K562 (cell line): ENCODE measurements at regions not wholly inside any gene's neighbourhood (a gene's known extent, or its start where the extent isn't known, plus 50 kb on each side); places are given as distances from the start of the nearest gene placed in this dataset.

ENCODE experiments used
- ATAC-seq: fragments of 200-7000 bp; cut with Tn5 transposase; 3 replicates; pipeline ENCODE4 v1.9.1; 2020; ENCODE audit warnings: moderate library complexity
- BruUV-seq: library from RNA; stranded (reverse); fragments of 400-500 nt; replicated peaks from 2 replicates; lab custom pipeline; 2021; lab: Mats Ljungman, UMichigan
- CTCF ChIA-PET: fragments of 300-600 bp; formaldehyde crosslinking; extraction: SDS; loops from one replicate; lab custom pipeline; 2021; ENCODE audit warnings: low intra/inter-chr PET ratio; lab: Yijun Ruan, JAX
- POLR2A ChIA-PET: fragments of 300-600, 350-650 bp; sonication (Branson Sonifier 250); formaldehyde crosslinking; extraction: SDS; loops from one replicate; lab custom pipeline; 2021; ENCODE audit warnings: antibody characterized with exemption, inconsistent platforms; lab: Yijun Ruan, JAX
- DNase-seq, 4 experiments: peaks; one replicate each; pipeline versions ENCODE4 v3.0.0 to v3.0.0-alpha.2; 2011 to 2018; ENCODE audit warnings: low spot score in 3 of 4, mixed read lengths in 3 of 4; ENCODE audit errors: extremely low read depth in 1 of 4
- FAIRE-seq: peaks from 2 replicates; lab custom pipeline; 2011; peaks lifted over from hg19 to GRCh38; lab: Jason Lieb, UNC
- H2AFZ ChIP-seq: 2 replicates; pipeline ENCODE4 v1.6.0; 2011; ENCODE audit warnings: low read depth, low read length, control low read depth, inconsistent platforms
- H3K27ac ChIP-seq: fragments of 200-600 bp; 3 replicates; pipeline ENCODE4 v1.8.0; 2011; ENCODE audit warnings: low read depth, mild to moderate bottlenecking, control low read depth, inconsistent platforms, low read length, moderate library complexity, mixed read lengths; ENCODE audit errors: extremely low read depth
- H3K27me3 ChIP-seq, 2 experiments: fragments of 300-600 bp in 1 of 2; 2 replicates in 1 of 2; 3 replicates in 1 of 2; pipeline versions ENCODE4 v1.6.0 to v1.8.0; 2011; ENCODE audit warnings: inconsistent platforms in 2 of 2, low read length in 2 of 2, mild to moderate bottlenecking in 1 of 2, mixed read lengths in 1 of 2, moderate library complexity in 1 of 2; ENCODE audit not compliant: control insufficient read depth in 2 of 2, insufficient read depth in 2 of 2
- H3K36me3 ChIP-seq: fragments of 300-600 bp; 3 replicates; pipeline ENCODE4 v1.8.0; 2011; ENCODE audit warnings: mild to moderate bottlenecking, low read length, inconsistent platforms; ENCODE audit not compliant: control insufficient read depth, insufficient read depth
- H3K4me1 ChIP-seq, 2 experiments: fragments of 200-600 bp in 1 of 2; replicated peaks in 1 of 2; 2 replicates in 1 of 2; 3 replicates in 1 of 2; pipeline versions ENCODE4 v1.5.1 to v1.8.0; 2011; ENCODE audit warnings: inconsistent platforms in 2 of 2, low read length in 2 of 2, mild to moderate bottlenecking in 1 of 2, mixed read lengths in 1 of 2, moderate library complexity in 1 of 2; ENCODE audit not compliant: control insufficient read depth in 2 of 2, insufficient read depth in 2 of 2
- H3K4me2 ChIP-seq: 2 replicates; pipeline ENCODE4 v1.6.1; 2011; ENCODE audit warnings: low read length, control low read depth, inconsistent platforms, mixed read lengths; ENCODE audit not compliant: insufficient read depth
- H3K4me3 ChIP-seq: fragments of 200-600 bp; sonication (generic), shearing (Covaris generic); 2 replicates; pipeline ENCODE4 v1.5.1; 2016; ENCODE audit warnings: control low read depth, inconsistent platforms
- H3K79me2 ChIP-seq: fragments of 200-600 bp; 3 replicates; pipeline ENCODE4 v1.8.0; 2011; ENCODE audit warnings: low read length, inconsistent platforms; ENCODE audit not compliant: control insufficient read depth, insufficient read depth
- H3K9ac ChIP-seq, 2 experiments: 2 replicates each; pipeline versions ENCODE4 v1.6.0 to v1.6.1; 2011; ENCODE audit warnings: low read depth in 2 of 2, low read length in 2 of 2, control low read depth in 1 of 2, inconsistent platforms in 1 of 2, mild to moderate bottlenecking in 1 of 2, mixed read lengths in 1 of 2; ENCODE audit not compliant: insufficient read depth in 1 of 2
- H3K9me1 ChIP-seq: one replicate; pipeline ENCODE4 v1.6.0; 2011; ENCODE audit warnings: inconsistent platforms, mild to moderate bottlenecking, low read length, moderate library complexity; ENCODE audit not compliant: control insufficient read depth, insufficient read depth
- H3K9me3 ChIP-seq: replicated peaks from 2 replicates; pipeline ENCODE4 v1.5.1; 2011; ENCODE audit warnings: low read depth, low read length, inconsistent platforms; ENCODE audit not compliant: control insufficient read depth, insufficient read depth
- H4K20me1 ChIP-seq: replicated peaks from 2 replicates; pipeline ENCODE4 v1.6.1; 2011; ENCODE audit warnings: low read length, inconsistent platforms, mixed read lengths; ENCODE audit not compliant: control insufficient read depth, insufficient read depth
- ARHGAP35 ChIP-seq: fragments of 450-650 bp; IDR thresholded peaks from 2 replicates; pipeline ENCODE4 v1.6.1; 2018; ENCODE audit not compliant: partially characterized antibody
- BCL6 ChIP-seq: fragments of 250-450 bp; sonication (Bioruptor Pico); IDR thresholded peaks from 2 replicates; pipeline ENCODE4 v1.4.0; 2020
- CEBPG ChIP-seq, 3 experiments: fragments of 200-800 bp in 1 of 3; sonication (Bioruptor generic) in 1 of 3; sonication (generic) in 1 of 3; formaldehyde crosslinking in 1 of 3; IDR thresholded peaks in 2 of 3; conservative IDR thresholded peaks in 1 of 3; 2 replicates each; pipeline versions ENCODE4 v1.6.1 to v1.8.0; 2016 to 2022; ENCODE audit warnings: missing compliant biosample characterization in 2 of 3, missing genetic modification characterization in 2 of 3, mild to moderate bottlenecking in 1 of 3, missing genetic modification reagents in 1 of 3
- DEAF1 ChIP-seq: fragments of 450-650 bp; formaldehyde crosslinking; IDR thresholded peaks from 2 replicates; pipeline ENCODE4 v1.4.0; 2020; ENCODE audit warnings: mild to moderate bottlenecking, moderate library complexity
- GATAD2A ChIP-seq: fragments of 450-650 bp; IDR thresholded peaks from 2 replicates; pipeline ENCODE4 v1.6.1; 2017
- KLF10 ChIP-seq: fragments of 250-450 bp; sonication (Bioruptor Pico); IDR thresholded peaks from 2 replicates; pipeline ENCODE4 v1.6.1; 2021; ENCODE audit warnings: matching md5 sums
- KLF16 ChIP-seq: IDR thresholded peaks from 2 replicates; pipeline ENCODE4 v1.6.1; 2016; ENCODE audit warnings: antibody characterized with exemption
- PTRF ChIP-seq: fragments of 450-650 bp; IDR thresholded peaks from 2 replicates; pipeline ENCODE4 v1.6.1; 2016; ENCODE audit warnings: mild to moderate bottlenecking, missing genetic modification characterization, missing compliant biosample characterization
- RFX1 ChIP-seq: fragments of 450-650 bp; IDR thresholded peaks from 2 replicates; pipeline ENCODE4 v1.6.1; 2016; ENCODE audit warnings: mild to moderate bottlenecking, moderate library complexity
- SAFB2 ChIP-seq: fragments of 200-400 bp; formaldehyde crosslinking; IDR thresholded peaks from 2 replicates; pipeline ENCODE4 v1.6.1; 2018; ENCODE audit warnings: borderline replicate concordance, low read length, low read depth, moderate library complexity; ENCODE audit not compliant: severe bottlenecking
- SMAD1 ChIP-seq: fragments of 150-350 bp; IDR thresholded peaks from 2 replicates; pipeline ENCODE4 v1.6.1; 2014; ENCODE audit warnings: low read length, low read depth; ENCODE audit not compliant: partially characterized antibody
- SNRNP70 ChIP-seq: fragments of 200-400 bp; formaldehyde crosslinking; optimal IDR thresholded peaks from 2 replicates; pipeline ENCODE3; 2017; ENCODE audit warnings: low read depth, low read length
- USF2 ChIP-seq: sonication (generic); formaldehyde crosslinking; IDR thresholded peaks from 2 replicates; pipeline ENCODE4 v1.5.0; 2020; ENCODE audit warnings: missing genetic modification reagents
- WGBS: fragments of 100-300 bp; shearing (Covaris generic); methylation state at CpG from one replicate; pipeline ENCODE4 v1.1.6; 2016; ENCODE audit warnings: low coverage, mixed read lengths; ENCODE audit not compliant: insufficient coverage; ENCODE audit errors: missing lambda C conversion rate; 5-methylcytosine and 5-hydroxymethylcytosine counted together
- in situ Hi-C: fragments of 300-500 bp; cut with MboI; formaldehyde crosslinking; loops from 4 replicates; pipeline ENCODE4 v1.15.0; 2018; ENCODE audit warnings: inconsistent platforms, mixed read lengths
- intact Hi-C: fragments of 100-400 bp; cut with micrococcal nuclease; formaldehyde crosslinking; loops from 2 replicates; pipeline ENCODE4 v1.14.2; 2022

DNA sequence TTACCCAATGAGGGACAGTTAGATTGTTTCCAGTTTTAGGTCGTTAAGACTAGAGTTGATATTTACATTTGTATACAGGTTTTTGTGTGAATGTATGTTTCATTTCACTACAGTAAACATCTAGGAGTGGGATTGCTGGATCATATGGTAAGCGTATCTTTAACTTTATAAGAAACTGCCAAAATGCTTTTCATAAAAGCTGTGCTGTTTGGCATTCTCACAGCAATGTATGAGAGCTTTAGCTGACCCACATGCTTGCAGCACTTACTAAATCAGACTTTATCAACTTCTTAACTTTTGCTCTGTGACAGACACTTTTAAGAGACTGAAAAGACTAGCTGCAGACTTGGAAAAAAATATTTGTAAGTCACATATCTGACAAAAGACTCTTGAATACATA, 262.5 kb upstream of the PELI2 start:
- WGBS, result 3% methylated on average over 2 of the region's 2 CpGs
- Histone ChIP-seq H3K27me3 (no peaks in the 10 kb centered on the region), H3K4me3 (no peak overlapping the region), H3K4me1 (no peaks in the 10 kb centered on the region), H4K20me1 (no peaks in the 10 kb centered on the region), H3K9me1 (no peaks in the 10 kb centered on the region), H3K27ac (no peak overlapping the region), H3K36me3 (no peaks in the 10 kb centered on the region), H2AFZ (no peak overlapping the region), H3K9ac (no peak overlapping the region), H3K9me3 (no peaks in the 10 kb centered on the region), H3K79me2 (no peaks in the 10 kb centered on the region), H3K4me2 (no peak overlapping the region)
- TF ChIP-seq ARHGAP35 (no peak), DEAF1 (CRISPR knock-in tag) (no peak), CEBPG (CRISPR knock-in tag; IDR thresholded peaks at IDR 0.05) (no peak), CEBPG (tag; conservative IDR thresholded peaks at IDR 0.05 in 1 of 2, IDR thresholded peaks at IDR 0.05 in 1 of 2) (no peak), SMAD1 (no peak), PTRF (tag) (no peak), KLF10 (CRISPR knock-in tag) (no peak), BCL6 (CRISPR knock-in tag) (no peak), GATAD2A (no peak), RFX1 (no peak), SAFB2 (no peak), SNRNP70 (no peak), USF2 (no peak), KLF16 (no peak)
- BruUV-seq, result no TSS peak
- DNase-seq (no peak), ATAC-seq (no peak), FAIRE-seq (no peak)
- in situ Hi-C loops, result no loop called here
- CTCF ChIA-PET, result no interaction called here
- intact Hi-C loops, result no loop called here
- POLR2A ChIA-PET, result no interaction called here
